GM21786 (cell line): ENCODE measurements at regions not wholly inside any gene's neighbourhood (a gene's known extent, or its start where the extent isn't known, plus 50 kb on each side); places are given as distances from the start of the nearest gene placed in this dataset.
"Not testable (repeated sequence)": the region's sequence is repeated elsewhere in the genome, so short reads cannot be mapped to it uniquely, and the experiment has no call there.

Experiments used
- ATAC-seq: cut with Tn5 transposase; IDR thresholded peaks from one replicate; pipeline ENCODE4 v1.9.1; 2021; ENCODE audit not compliant: unreplicated experiment

- ATAC-seq = no peak
Measured at GRCh38 chr13:99792079-99792921, 179.3 kb downstream of the ZIC5 start.

GRCh38 chr13:99782669-99783068 lies 188.9 kb downstream of the ZIC5 start:
- no peak for ATAC-seq

- no peak for ATAC-seq
Measured at GRCh38 chr13:99778500-99778899, 193.1 kb downstream of the ZIC5 start.

- no peak for ATAC-seq
Measured at GRCh38 chr13:99777873-99778272, 193.7 kb downstream of the ZIC5 start.

- ATAC-seq = no peak
Measured at GRCh38 chr13:99774644-99775043, 196.9 kb downstream of the ZIC5 start.

DNA sequence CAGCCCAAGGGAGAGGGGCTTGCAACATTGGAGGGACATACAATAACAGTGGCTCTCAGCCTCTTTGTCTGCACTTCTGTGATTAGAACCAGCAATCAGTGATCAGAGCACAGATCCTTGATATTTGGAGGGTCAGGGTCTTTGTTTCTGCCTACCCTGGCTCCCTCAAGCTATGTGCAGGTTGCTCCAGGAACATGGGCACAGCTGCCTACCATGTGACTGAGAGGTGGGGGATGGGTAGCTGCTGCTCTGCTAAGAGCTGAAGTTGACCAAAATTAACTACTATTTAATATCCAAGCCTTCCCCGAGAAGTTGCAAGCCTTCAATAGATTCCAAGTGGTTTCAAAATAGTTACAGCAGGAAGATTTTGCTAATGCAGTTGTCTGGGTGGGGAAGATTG lies 202.6 kb downstream of the ZIC5 start:
- ATAC-seq = no peak

- ATAC-seq = no peak
Measured at GRCh38 chr13:99766641-99767045, 204.9 kb downstream of the ZIC5 start.

GRCh38 chr13:99765869-99766268 lies 205.7 kb downstream of the ZIC5 start:
- no peak for ATAC-seq

DNA sequence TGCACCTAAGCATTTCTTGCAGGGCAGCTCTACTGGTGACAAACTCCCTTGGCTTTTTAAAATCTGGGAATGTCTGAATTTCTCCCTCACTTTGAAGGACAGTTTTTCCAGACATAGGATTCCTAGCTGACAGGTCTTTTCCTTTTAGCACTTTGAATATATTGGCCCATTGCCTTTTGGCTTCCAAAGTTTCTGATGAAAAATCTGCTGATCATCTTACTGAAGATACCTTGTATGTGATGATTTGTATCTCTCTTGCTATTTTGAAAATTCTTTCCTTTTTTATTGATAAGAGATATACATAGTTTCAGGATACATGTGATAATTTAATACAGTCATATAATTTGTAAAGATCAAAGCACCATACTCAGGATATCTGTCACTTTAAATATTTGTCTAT lies 211.1 kb downstream of the ZIC5 start:
- ATAC-seq = no peak

DNA sequence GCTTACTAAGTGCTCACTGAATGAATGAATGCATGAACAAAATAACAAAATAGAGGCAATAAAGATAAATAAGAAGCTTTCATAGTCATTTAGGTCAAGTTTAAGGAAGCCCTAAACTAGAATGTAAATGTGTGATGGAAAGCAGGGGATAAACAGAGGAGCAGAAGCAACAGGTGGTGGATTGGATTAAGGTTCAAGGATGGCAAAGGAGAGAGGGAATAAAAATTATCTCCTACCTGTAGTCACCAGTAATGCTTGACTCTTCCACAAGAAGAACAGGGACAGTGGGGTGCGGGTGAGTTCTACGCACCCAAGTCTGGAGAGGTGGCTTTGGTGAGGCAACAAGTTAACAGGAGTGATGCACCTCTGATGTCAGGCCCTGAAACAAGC lies 212.4 kb downstream of the ZIC5 start:
- no peak for ATAC-seq

DNA sequence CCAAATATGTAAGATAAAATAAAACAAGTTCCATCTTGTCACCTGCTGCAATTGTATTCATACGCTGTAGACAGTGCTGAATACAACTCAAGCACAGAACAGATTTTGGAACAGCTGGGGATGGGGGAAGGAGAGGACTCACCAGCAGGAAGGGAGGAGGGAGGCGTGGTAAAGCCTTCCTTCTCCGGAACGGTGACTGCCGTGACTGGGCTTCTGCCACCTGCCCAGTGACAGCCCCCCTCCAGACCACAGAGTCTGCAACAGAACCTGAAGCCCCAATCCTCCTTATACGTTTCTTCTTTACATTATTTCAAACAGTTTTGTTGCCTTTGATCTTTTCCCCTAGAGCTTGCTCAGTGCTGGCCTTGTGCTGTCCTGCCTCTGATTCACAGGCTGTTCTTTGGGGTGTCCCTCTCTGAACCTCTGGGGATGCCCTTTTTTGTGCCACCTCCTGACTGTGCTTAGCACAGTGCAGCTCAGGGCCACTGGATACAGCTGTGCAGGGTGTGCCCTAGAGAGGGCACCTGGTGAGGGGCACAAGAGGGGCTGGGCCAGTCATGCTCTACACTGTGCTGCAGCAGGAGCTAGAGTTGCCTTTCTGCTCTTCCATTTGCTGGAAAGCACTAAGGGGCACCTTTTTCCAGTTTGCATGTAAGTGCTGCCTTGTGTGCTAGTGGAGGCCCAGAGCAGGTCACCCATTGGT lies 213.0 kb downstream of the ZIC5 start:
- ATAC-seq = no peak

DNA sequence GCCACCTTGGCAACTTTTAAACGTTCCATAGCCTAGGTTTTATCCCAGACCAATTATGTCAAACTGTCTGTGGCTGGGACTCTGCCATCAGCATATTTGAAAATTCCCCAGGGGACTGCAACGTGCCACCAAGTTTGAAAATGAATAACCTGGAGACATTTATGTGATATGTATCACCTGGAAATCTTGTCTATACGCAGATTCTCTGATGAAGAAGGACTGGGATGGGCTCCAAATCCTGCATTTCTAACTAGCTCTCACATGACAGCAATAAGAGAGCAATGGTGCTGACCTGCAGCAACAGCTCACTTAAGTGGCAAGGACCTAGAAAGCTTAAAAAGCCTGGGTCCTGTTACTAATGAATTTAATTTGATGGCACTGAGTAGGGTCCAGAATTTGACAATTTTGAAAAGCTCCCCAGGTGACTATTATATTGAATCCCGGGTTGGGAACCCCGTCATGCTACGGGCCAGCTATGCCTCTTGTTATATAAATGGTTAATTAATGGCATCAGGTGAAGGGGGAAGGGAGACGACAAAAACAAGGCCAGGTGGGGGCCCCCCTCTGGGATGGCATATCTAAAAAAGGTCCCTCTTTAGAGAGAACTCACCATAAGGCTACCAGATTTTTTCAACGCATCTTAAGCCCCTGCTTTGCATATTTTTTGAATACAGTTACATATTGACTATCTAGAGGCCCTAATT lies 213.7 kb downstream of the ZIC5 start:
- ATAC-seq = no peak

DNA sequence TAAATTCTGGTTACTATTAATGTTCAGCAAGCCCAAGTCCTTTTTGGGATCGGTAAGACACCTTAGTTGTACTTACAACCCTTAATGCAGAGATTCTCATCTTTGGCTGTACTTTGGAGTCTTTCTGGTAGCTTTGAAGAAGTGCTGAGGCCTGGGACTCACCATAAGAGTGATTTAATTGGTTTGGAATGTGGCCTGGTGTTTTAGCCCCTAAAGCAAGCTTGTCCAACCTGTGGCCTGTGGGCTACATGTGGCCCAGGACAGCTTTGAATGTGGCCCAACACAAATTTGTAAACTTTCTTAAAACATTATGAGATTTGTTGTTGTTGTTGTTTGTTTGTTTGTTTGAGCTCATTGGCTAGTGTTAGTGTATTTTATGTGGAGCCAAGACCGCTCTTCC lies 215.3 kb downstream of the ZIC5 start:
- ATAC-seq = no peak

- ATAC-seq = not testable (repeated sequence)
Measured at GRCh38 chr13:99754750-99755149, 216.8 kb downstream of the ZIC5 start.

- no peak for ATAC-seq
Measured at GRCh38 chr13:99752373-99752772, 219.2 kb downstream of the ZIC5 start.

- no peak for ATAC-seq
Measured at GRCh38 chr13:99751517-99752199, 219.9 kb downstream of the ZIC5 start.

DNA sequence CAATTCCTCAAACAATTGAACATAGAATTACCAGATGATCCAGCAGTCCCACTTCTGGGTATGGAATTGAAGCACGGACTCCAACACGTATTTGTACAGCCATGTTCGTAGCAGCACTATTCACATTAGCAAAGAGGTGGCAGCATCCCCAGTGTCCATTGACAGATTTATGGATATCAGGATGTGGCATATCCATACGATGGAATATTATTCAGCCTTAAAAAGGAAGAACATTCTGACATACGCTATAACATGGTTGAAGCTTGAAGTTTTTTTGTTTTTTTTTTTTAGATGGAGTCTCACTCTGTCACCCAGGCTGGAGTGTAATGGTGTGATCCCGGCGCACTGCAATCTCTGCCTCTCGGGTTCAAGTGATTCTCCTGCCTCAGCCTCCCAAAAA lies 220.6 kb downstream of the ZIC5 start:
- ATAC-seq = no peak

GRCh38 chr13:99749271-99750019 lies 222.1 kb downstream of the ZIC5 start:
- no peak for ATAC-seq

DNA sequence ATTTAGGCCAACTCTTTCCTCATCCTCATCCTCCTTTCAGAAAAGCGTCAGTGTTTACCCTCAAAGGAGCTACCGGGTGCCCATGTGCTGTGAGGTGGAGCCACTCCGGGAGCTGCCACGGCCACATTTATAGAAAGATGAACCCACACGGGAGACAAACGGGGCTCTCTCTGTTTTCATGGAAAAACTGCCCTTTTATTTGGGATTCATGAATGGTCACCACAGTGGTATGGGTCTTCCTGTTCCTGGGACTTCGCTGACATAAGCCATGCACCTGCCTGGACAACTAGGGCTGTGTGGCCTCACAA lies 224.2 kb downstream of the ZIC5 start:
- ATAC-seq = no peak

DNA sequence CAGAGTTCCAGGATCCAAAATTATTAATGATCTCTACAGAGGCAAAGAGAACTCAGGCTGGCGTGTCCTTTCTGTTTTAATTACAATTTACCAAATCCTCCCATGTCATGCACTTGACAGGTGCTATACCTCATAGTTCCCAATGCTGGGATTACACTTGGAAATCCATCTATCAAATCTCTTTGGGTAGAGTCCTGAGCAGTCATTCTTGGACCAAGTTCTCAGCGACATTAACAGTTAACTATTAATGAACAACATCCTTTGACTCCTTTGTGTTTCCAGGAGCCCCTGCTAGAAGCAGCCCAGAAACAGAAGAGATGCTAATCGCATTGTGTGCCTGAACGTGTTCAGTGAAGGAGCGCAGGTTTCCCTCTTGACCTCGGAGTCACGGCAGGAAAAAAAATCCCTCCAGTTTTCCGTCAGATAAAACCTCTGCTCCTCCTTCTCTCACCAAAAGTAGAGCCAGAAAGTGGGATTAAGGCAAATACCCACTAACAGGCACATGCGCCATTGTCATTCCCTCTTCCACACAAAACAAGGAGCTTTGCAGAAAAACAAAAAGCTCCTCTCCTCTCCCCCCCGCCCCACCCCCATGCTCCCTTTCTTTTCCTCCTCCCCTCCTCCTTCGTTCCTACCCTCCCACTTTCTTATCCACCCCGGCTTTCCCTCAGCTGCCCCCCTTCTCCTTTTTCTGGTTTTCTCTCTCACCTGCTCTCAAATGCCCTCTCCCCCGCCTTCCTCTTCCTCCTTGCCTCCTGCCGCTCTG lies 224.7 kb downstream of the ZIC5 start:
- ATAC-seq = no peak
